B cell (primary cell): ENCODE measurements at regions not wholly inside any gene's neighbourhood (a gene's known extent, or its start where the extent isn't known, plus 50 kb on each side); places are given as distances from the start of the nearest gene placed in this dataset.

Experiments
- ATAC-seq: fragments of 200-7000 bp; cut with Tn5 transposase; one replicate; pipeline ENCODE4 v1.10.0; 2021; ENCODE audit warnings: low read depth, mild to moderate bottlenecking, moderate number of reproducible peaks, moderate library complexity
- CTCF ChIA-PET: fragments of 350-600 bp; sonication (Branson Sonifier 250); formaldehyde crosslinking; loops from one replicate; lab custom pipeline; 2021; ENCODE audit warnings: antibody characterized with exemption, inconsistent platforms; lab: Charles Lee
- POLR2A ChIA-PET: fragments of 350-600 bp; sonication (Branson Sonifier 250); formaldehyde crosslinking; loops from one replicate; lab custom pipeline; 2021; ENCODE audit warnings: antibody characterized with exemption; lab: Charles Lee
- DNase-seq: peaks from one replicate; pipeline ENCODE4 v3.0.0; 2013
- H2AFZ ChIP-seq: 2 replicates; pipeline ENCODE4 v1.6.1; 2012; ENCODE audit warnings: mild to moderate bottlenecking, low read depth, low read length; ENCODE audit not compliant: insufficient read depth, poor library complexity, severe bottlenecking
- H3K27ac ChIP-seq, 2 donors: 1 replicate in 1 of 2; 2 replicates in 1 of 2; pipeline ENCODE4 v1.5.1; 2012 to 2013; ENCODE audit warnings: low read length in 2 of 2, mild to moderate bottlenecking in 2 of 2, moderate library complexity in 1 of 2
- H3K27me3 ChIP-seq, 4 experiments: fragments of 200-600 bp in 1 of 4; sonication (generic) in 1 of 4; replicated peaks in 1 of 4; 1 replicate in 2 of 4; 2 replicates in 2 of 4; pipeline versions ENCODE4 v1.6.1 to v1.7.0; 2013 to 2016; ENCODE audit warnings: low read length in 3 of 4, mild to moderate bottlenecking in 2 of 4, mixed read lengths in 1 of 4, moderate library complexity in 1 of 4; ENCODE audit not compliant: insufficient read depth in 4 of 4, control insufficient read depth in 3 of 4; ENCODE audit errors: control extremely low read depth in 1 of 4
- H3K36me3 ChIP-seq, 2 experiments: replicated peaks in 1 of 2; 1 replicate in 1 of 2; 2 replicates in 1 of 2; pipeline versions ENCODE4 v1.6.1 to v1.7.1; 2013; ENCODE audit warnings: low read length in 1 of 2; ENCODE audit not compliant: insufficient read depth in 2 of 2, control insufficient read depth in 1 of 2; ENCODE audit errors: control extremely low read depth in 1 of 2, extremely low read depth in 1 of 2
- H3K4me1 ChIP-seq, 2 donors: fragments of 200-600 bp in 1 of 2; sonication (generic) in 1 of 2; 1 replicate in 1 of 2; 2 replicates in 1 of 2; pipeline versions ENCODE4 v1.5.1 to v1.6.1; 2013 to 2017; ENCODE audit warnings: low read length in 2 of 2; ENCODE audit not compliant: control insufficient read depth in 2 of 2, insufficient read depth in 2 of 2
- H3K4me2 ChIP-seq: replicated peaks from 2 replicates; pipeline ENCODE3; 2012; ENCODE audit warnings: mild to moderate bottlenecking, low read depth, low read length; ENCODE audit not compliant: poor library complexity, severe bottlenecking
- H3K4me3 ChIP-seq, 5 experiments: fragments of 200-600 bp in 1 of 5; sonication (generic) in 1 of 5; 1 replicate in 3 of 5; 2 replicates in 2 of 5; pipeline versions ENCODE4 v1.5.1 to v1.7.0; 2011 to 2016; ENCODE audit warnings: low read length in 4 of 5, mild to moderate bottlenecking in 4 of 5, low read depth in 2 of 5, control low read depth in 1 of 5, moderate library complexity in 1 of 5; ENCODE audit not compliant: insufficient read depth in 1 of 5; ENCODE audit errors: control extremely low read depth in 1 of 5, extremely low read depth in 1 of 5
- H3K79me2 ChIP-seq: fragments of 200-600 bp; sonication (generic); one replicate; pipeline ENCODE4 v1.6.0; 2016; ENCODE audit warnings: low read length; ENCODE audit not compliant: control insufficient read depth, insufficient read depth
- H3K9ac ChIP-seq: fragments of 200-600 bp; sonication (generic); 2 replicates; pipeline ENCODE4 v1.6.1; 2017; ENCODE audit warnings: mild to moderate bottlenecking, low read length, moderate library complexity
- H3K9me3 ChIP-seq, 3 donors: one replicate each; pipeline versions ENCODE4 v1.6.1 to v1.7.1; 2013; ENCODE audit warnings: low read length in 2 of 3; ENCODE audit not compliant: control insufficient read depth in 2 of 3, insufficient read depth in 1 of 3; ENCODE audit errors: control extremely low read depth in 1 of 3
- H4K20me1 ChIP-seq: 2 replicates; pipeline ENCODE4 v1.6.0; 2012; ENCODE audit warnings: mild to moderate bottlenecking, low read length; ENCODE audit not compliant: insufficient read depth, control insufficient read depth, poor library complexity, severe bottlenecking
- H3K27ac Mint-ChIP-seq: one replicate; pipeline ENCODE4 v1.8.0; 2021; ENCODE audit warnings: mixed read lengths
- H3K27me3 Mint-ChIP-seq: one replicate; pipeline ENCODE4 v1.8.0; 2021; ENCODE audit warnings: mixed read lengths
- H3K4me1 Mint-ChIP-seq: one replicate; pipeline ENCODE4 v1.8.0; 2021; ENCODE audit warnings: mixed read lengths
- H3K4me3 Mint-ChIP-seq: one replicate; pipeline ENCODE4 v1.8.0; 2021; ENCODE audit warnings: mixed read lengths
- H3K9me3 Mint-ChIP-seq: one replicate; pipeline ENCODE4 v1.8.0; 2022; ENCODE audit warnings: mixed read lengths; ENCODE audit not compliant: insufficient read depth
- EZH2 ChIP-seq: IDR thresholded peaks from 2 replicates; pipeline ENCODE4 v1.6.1; 2012; ENCODE audit warnings: borderline replicate concordance, low read depth, mild to moderate bottlenecking, moderate library complexity, low read length; ENCODE audit not compliant: insufficient read depth, poor library complexity, severe bottlenecking
- WGBS: methylation state at CpG from one replicate; pipeline ENCODE4 v1.1.5; 2013; ENCODE audit warnings: missing lambda C conversion rate; ENCODE audit not compliant: insufficient coverage; 5-methylcytosine and 5-hydroxymethylcytosine counted together
- intact Hi-C: fragments of 100-400 bp; cut with micrococcal nuclease; formaldehyde crosslinking; loops from one replicate; pipeline ENCODE4 v1.10.0; 2022
- TF ChIP-seq, protein P1 (sequence below): fragments of 200-600 bp; IDR thresholded peaks from one replicate; pipeline ENCODE4 v1.8.0; 2022; ENCODE audit warnings: antibody characterized with exemption, mild to moderate bottlenecking

DNA sequence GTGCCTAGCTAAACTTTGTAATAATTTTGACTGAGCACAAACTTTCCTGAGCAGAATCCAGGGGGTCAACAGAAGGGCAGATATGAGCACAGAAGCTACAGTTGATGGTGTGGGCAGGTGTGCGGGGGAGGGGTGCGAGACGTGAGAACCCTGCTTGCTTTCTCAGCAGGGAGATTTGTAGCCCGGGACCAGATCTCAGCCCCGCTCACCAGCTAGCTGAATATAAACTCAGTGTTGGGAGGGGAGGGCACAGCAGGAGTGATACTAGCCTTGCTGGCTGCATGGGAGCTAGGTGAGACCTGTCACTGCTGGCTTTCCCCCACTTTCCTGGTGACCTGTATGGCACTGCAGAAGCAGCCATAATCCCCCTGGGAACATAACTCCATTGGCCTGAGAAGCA lies 83.4 kb downstream of the CLDN1 start:
- Mint-ChIP-seq H3K4me3 (no peak overlapping the region), H3K27me3 (no peaks in the 10 kb centered on the region), H3K4me1 (no peaks in the 10 kb centered on the region), H3K9me3 (peaks cover 3% of the 10 kb centered on the region), H3K27ac (no peak overlapping the region)
- Histone ChIP-seq H3K27me3 (no peaks in the 10 kb centered on the region), H3K4me2 (no peak overlapping the region), H3K9ac (no peak overlapping the region), H3K79me2 (no peaks in the 10 kb centered on the region), H4K20me1 (no peaks in the 10 kb centered on the region), H3K4me3 (no peak overlapping the region), H3K36me3 (no peaks in the 10 kb centered on the region), H3K4me1 (no peaks in the 10 kb centered on the region), H3K9me3 (peaks cover 0 to 13% (median 3%) of the 10 kb centered on the region in 3 donors), H3K27ac (no peak overlapping the region), H2AFZ (no peak overlapping the region)
- no peak for TF ChIP-seq EZH2
- TF ChIP-seq, protein P1, sequence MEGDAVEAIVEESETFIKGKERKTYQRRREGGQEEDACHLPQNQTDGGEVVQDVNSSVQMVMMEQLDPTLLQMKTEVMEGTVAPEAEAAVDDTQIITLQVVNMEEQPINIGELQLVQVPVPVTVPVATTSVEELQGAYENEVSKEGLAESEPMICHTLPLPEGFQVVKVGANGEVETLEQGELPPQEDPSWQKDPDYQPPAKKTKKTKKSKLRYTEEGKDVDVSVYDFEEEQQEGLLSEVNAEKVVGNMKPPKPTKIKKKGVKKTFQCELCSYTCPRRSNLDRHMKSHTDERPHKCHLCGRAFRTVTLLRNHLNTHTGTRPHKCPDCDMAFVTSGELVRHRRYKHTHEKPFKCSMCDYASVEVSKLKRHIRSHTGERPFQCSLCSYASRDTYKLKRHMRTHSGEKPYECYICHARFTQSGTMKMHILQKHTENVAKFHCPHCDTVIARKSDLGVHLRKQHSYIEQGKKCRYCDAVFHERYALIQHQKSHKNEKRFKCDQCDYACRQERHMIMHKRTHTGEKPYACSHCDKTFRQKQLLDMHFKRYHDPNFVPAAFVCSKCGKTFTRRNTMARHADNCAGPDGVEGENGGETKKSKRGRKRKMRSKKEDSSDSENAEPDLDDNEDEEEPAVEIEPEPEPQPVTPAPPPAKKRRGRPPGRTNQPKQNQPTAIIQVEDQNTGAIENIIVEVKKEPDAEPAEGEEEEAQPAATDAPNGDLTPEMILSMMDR = no peak
- ATAC-seq (no peak), DNase-seq (no peak)
- WGBS = 96% methylated on average over 5 of the region's 5 CpGs
- ChIA-PET CTCF (no interaction called here), POLR2A (no interaction called here)
- intact Hi-C loops = no loop called here

- ChIA-PET POLR2A (no interaction called here), CTCF (no interaction called here)
- peaks cover 0 to 10% (median 0%) of the 10 kb centered on the region in 3 donors for H3K9me3 ChIP-seq
- DNase-seq (no peak), ATAC-seq (no peak)
- no CpG with 5 or more reads among the region's 3 CpGs for WGBS
- no peaks in the 10 kb centered on the region for H4K20me1 ChIP-seq
- H3K9me3 Mint-ChIP-seq = no peaks in the 10 kb centered on the region
- no peak overlapping the region for H3K4me3 Mint-ChIP-seq
- H3K27ac Mint-ChIP-seq = no peak overlapping the region
- H3K27me3 Mint-ChIP-seq = no peaks in the 10 kb centered on the region
- H3K4me1 Mint-ChIP-seq = no peaks in the 10 kb centered on the region
- H3K36me3 ChIP-seq = no peaks in the 10 kb centered on the region
- no peak overlapping the region for H3K9ac ChIP-seq
- no peak overlapping the region for H3K4me3 ChIP-seq
- H3K4me2 ChIP-seq = no peak overlapping the region
- no peaks in the 10 kb centered on the region for H3K79me2 ChIP-seq
- H3K27me3 ChIP-seq = no peaks in the 10 kb centered on the region
- intact Hi-C loops = no loop called here
- TF ChIP-seq, protein P1 = no peak
- no peak for TF ChIP-seq EZH2
- no peak overlapping the region for H3K27ac ChIP-seq
- no peak overlapping the region for H2AFZ ChIP-seq
- H3K4me1 ChIP-seq = no peaks in the 10 kb centered on the region
These were observed 87.6 kb downstream of the CLDN1 start for GRCh38 chr3:190234621-190235020.
